ENCODE measurements at regions not wholly inside any gene's neighbourhood (a gene's known extent, or its start where the extent isn't known, plus 50 kb on each side); places are given as distances from the start of the nearest gene placed in this dataset.

DNA sequence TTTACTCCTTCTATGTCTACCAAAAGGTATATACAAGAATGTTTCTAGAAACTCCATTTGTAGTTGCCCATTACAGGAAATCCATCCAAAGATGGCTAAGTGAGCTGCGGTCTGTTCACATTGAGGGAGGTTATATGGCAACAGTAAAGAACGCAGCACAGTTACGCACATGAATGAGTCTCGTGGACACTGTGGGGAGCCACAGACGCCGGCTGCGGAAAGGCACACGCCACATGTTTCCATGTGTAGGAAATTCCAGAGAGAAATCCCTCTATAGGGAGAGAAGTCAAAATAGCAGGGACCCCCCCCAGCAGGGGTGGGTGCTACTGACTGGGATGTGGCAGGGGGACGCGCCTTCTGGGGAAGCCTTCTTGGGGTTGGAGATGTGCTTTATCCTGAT, 139.0 kb upstream of the NCOR2 start:
- TF ChIP-seq TAF1 (IDR thresholded peaks at IDR 0.05; ENCODE audit: borderline replicate concordance, insufficient read depth, low read length), result no peak
- TF ChIP-seq FOXP2 (optimal IDR thresholded peaks at IDR 0.05; ENCODE audit: borderline replicate concordance, extremely low read depth, extremely low read length, insufficient read depth), result no peak
- no peak for TF ChIP-seq POLR2AphosphoS5 (IDR thresholded peaks at IDR 0.05; ENCODE audit: low read depth, low read length)
- TF ChIP-seq, protein P1, sequence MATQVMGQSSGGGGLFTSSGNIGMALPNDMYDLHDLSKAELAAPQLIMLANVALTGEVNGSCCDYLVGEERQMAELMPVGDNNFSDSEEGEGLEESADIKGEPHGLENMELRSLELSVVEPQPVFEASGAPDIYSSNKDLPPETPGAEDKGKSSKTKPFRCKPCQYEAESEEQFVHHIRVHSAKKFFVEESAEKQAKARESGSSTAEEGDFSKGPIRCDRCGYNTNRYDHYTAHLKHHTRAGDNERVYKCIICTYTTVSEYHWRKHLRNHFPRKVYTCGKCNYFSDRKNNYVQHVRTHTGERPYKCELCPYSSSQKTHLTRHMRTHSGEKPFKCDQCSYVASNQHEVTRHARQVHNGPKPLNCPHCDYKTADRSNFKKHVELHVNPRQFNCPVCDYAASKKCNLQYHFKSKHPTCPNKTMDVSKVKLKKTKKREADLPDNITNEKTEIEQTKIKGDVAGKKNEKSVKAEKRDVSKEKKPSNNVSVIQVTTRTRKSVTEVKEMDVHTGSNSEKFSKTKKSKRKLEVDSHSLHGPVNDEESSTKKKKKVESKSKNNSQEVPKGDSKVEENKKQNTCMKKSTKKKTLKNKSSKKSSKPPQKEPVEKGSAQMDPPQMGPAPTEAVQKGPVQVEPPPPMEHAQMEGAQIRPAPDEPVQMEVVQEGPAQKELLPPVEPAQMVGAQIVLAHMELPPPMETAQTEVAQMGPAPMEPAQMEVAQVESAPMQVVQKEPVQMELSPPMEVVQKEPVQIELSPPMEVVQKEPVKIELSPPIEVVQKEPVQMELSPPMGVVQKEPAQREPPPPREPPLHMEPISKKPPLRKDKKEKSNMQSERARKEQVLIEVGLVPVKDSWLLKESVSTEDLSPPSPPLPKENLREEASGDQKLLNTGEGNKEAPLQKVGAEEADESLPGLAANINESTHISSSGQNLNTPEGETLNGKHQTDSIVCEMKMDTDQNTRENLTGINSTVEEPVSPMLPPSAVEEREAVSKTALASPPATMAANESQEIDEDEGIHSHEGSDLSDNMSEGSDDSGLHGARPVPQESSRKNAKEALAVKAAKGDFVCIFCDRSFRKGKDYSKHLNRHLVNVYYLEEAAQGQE (IDR thresholded peaks at IDR 0.05; ENCODE audit: insufficient read depth in 1 of 2, low read depth in 2 of 2, low read length in 2 of 2), result no peak
- TF ChIP-seq SIN3A (IDR thresholded peaks at IDR 0.05; ENCODE audit: borderline replicate concordance, insufficient read depth, low read length), result no peak

DNA sequence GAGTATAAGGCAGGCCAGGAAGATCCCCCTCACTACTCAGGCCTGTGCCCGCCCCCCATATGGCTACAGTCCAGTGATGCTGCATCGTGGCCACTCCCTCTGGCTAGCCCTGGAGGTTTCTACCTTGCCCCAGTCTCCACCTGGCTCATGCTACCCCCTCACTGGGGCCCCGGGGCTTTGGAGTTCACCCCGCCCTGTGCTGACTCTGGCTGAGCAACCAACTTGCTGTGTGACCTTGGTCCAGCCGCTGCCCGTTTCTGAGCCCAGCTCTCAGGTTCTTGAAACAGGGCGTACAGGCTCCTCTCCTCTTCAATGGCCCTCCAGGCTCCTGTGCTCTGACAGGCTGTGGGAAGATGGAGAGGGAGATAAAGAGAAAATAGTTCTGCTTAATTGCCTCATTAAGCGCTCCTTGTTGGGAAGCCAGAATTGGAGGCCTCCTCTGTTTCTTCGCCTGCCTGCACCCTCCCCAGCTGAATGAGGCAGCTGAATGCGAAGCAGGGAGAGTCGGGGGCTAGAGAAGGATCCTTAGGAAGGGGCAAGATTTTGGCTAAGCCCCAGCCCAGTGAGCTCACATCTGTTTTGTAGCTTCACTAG, 138.2 kb upstream of the NCOR2 start:
- TF ChIP-seq POLR2AphosphoS5 (IDR thresholded peaks at IDR 0.05; ENCODE audit: low read depth, low read length), result no peak
- no peak for TF ChIP-seq SIN3A (IDR thresholded peaks at IDR 0.05; ENCODE audit: borderline replicate concordance, insufficient read depth, low read length)
- TF ChIP-seq, protein P1 (IDR thresholded peaks at IDR 0.05; ENCODE audit: insufficient read depth in 1 of 2, low read depth in 2 of 2, low read length in 2 of 2), result no peak
- no peak for TF ChIP-seq FOXP2 (optimal IDR thresholded peaks at IDR 0.05; ENCODE audit: borderline replicate concordance, extremely low read depth, extremely low read length, insufficient read depth)
- no peak for TF ChIP-seq TAF1 (IDR thresholded peaks at IDR 0.05; ENCODE audit: borderline replicate concordance, insufficient read depth, low read length)

DNA sequence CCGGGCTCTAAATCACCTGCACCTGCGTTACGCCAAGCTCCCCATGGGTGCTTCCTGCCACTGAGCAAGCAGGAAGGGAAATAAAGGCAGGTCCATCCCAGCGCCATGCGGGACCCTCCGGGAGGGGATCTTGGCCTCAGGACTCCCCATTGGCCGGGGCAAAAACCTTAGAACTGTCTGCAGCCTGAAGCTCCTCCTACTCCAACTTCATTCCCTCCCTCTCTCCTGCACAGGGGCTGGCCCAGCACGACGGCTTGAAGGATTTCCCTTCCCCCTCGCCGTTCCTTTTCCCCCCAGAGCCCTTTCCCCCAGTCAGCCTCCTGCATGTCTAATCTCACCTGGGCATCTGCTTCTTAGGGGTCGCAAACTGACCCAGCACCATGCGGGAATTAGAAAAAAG, 137.2 kb upstream of the NCOR2 start:
- TF ChIP-seq, protein P1 (IDR thresholded peaks at IDR 0.05; ENCODE audit: insufficient read depth in 1 of 2, low read depth in 2 of 2, low read length in 2 of 2), result no peak
- TF ChIP-seq TAF1 (IDR thresholded peaks at IDR 0.05; ENCODE audit: borderline replicate concordance, insufficient read depth, low read length) (no peak), FOXP2 (optimal IDR thresholded peaks at IDR 0.05; ENCODE audit: borderline replicate concordance, extremely low read depth, extremely low read length, insufficient read depth) (no peak), POLR2AphosphoS5 (IDR thresholded peaks at IDR 0.05; ENCODE audit: low read depth, low read length) (no peak), SIN3A (IDR thresholded peaks at IDR 0.05; ENCODE audit: borderline replicate concordance, insufficient read depth, low read length) (no peak)

DNA sequence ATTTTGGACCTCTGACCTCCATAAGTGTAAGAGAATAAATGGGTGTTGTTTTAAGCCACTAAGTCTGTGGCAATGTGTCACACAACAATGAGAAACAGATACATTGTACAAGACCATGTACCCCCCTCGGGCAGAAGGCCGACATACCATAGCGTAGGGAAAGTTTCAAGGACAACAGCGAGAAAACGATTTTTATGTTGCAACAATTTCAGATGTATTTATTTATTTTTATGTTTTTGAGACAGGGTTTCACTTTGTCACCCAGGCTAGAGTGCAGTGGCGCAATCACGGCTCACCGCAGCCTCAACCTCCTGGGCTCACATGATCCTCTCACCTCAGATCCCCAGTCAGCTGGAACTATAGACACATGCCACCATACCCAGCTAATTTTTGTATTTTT, 136.4 kb upstream of the NCOR2 start:
- TF ChIP-seq SIN3A (IDR thresholded peaks at IDR 0.05; ENCODE audit: borderline replicate concordance, insufficient read depth, low read length), result no peak
- TF ChIP-seq, protein P1 (IDR thresholded peaks at IDR 0.05; ENCODE audit: insufficient read depth in 1 of 2, low read depth in 2 of 2, low read length in 2 of 2), result no peak
- TF ChIP-seq TAF1 (IDR thresholded peaks at IDR 0.05; ENCODE audit: borderline replicate concordance, insufficient read depth, low read length), result no peak
- no peak for TF ChIP-seq POLR2AphosphoS5 (IDR thresholded peaks at IDR 0.05; ENCODE audit: low read depth, low read length)
- no peak for TF ChIP-seq FOXP2 (optimal IDR thresholded peaks at IDR 0.05; ENCODE audit: borderline replicate concordance, extremely low read depth, extremely low read length, insufficient read depth)
